Stimulated activated CD8-positive, alpha-beta memory T cell treated with anti-CD3 and anti-CD28 coated beads, Interleukin-15, amount 100 ng/mL, for 24 hours (primary cell): ENCODE measurements at regions not wholly inside any gene's neighbourhood (a gene's known extent, or its start where the extent isn't known, plus 50 kb on each side); places are given as distances from the start of the nearest gene placed in this dataset.

Source experiments
- DNase-seq: peaks from one replicate; pipeline ENCODE4 v3.0.0-alpha.2; 2020; ENCODE audit warnings: low read depth

DNA sequence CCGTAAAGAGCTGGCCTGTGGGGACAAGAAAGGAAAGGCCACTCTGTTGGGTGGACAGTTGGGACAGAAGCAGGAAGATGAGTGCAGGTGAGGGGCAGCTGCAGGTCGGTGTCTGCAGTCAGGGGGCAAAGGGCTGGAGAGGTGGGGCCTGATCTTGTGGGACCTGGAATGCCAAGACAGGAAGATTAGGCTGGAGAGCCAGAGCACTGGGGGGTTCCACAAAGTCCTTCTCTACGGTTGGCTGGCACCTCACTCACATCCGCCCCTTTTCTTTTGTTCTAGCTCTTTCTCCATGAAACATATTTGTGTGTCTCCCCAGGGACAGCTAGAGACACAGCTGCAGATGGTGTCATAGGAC is 404.1 kb downstream of the PTPRU start:
- DNase-seq, result no peak

GRCh38 chr1:29639741-29640427 is 403.6 kb downstream of the PTPRU start:
- DNase-seq, result no peak

- no peak for DNase-seq
Observed at GRCh38 chr1:29639156-29639736, 402.9 kb downstream of the PTPRU start.

- DNase-seq, result no peak
Observed at GRCh38 chr1:29638281-29638680, 402.0 kb downstream of the PTPRU start.

GRCh38 chr1:29636936-29637335 is 400.6 kb downstream of the PTPRU start:
- DNase-seq, result no peak

GRCh38 chr1:29635501-29636263 is 399.4 kb downstream of the PTPRU start:
- no peak for DNase-seq

DNA sequence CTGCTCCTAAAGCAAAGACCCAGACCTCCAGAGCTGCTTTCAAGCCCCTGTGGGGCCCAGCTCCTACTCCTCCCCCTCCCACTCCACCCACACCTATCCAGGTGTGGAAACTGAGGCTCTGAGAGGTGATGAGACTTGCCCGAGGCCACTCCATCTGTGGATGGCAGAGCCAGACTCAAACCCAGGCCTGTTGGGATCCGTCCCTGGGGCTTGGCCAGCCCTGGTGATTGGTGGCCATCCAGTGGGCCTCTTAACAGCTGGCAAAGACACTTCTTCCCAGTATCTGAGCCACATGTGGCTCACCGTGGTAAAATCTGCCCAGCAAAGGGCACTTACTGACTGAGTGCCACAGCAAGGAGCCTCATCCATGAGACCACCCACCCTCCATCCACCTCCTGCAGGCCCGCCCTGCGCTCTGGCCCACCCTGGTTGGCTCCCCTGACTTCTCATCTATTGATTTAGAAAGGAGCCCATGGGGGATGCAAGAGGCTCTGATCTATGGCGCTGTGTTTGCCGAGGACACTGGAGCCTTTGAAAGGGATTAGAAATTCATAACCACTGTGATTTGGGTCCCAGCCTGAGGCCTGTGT is 398.5 kb downstream of the PTPRU start:
- no peak for DNase-seq

GRCh38 chr1:29634324-29634723 is 398.0 kb downstream of the PTPRU start:
- DNase-seq, result no peak

- DNase-seq, result no peak
Observed at GRCh38 chr1:29633771-29634170, 397.4 kb downstream of the PTPRU start.

GRCh38 chr1:29632806-29633615 is 396.7 kb downstream of the PTPRU start:
- no peak for DNase-seq

DNA sequence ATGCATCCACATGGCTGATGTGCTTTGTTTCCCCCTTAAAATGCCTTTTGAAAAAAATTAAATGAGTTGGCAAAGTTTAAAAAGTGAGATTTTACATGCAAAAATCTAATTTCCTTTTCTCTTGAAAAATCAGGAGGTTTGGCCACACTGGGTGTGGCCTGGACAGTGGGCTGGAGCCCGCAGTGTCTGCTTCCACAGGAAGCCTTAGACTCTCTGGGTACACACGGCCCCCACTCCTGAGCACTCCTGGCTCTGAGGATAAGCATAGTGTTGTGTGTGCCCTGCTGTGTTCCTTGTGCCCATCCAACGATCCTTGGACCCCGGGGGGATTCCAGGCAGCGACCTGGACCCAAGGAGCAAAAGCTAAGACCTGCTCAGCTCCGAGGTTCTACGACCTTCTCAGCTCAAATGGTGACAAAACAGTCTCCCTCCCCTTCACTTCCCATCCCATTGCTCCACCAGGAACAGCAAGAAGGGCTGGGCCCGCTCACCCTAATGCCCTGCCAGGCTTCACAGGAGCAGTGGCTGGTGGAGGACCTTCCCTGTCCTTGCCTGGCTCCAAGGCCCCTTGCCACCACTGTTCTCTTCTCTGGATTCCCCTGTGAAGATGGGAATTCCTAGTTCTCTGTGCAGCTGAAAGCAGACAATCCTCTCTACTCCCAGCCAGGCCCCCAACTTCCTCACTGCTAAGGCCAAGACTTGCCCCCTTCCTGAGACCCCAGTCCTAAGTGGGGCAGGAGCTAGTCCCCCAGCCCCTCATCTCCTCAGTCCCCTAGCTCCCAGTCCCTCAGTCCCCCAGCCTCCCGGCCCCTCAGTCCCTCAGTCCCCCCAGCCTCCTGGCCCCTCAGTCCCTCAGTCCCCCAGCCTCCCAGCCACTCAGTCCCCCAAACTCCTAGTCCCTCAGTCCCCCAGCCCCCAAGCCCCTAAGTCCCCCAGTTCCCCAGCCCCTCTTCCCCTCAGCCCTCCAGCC is 395.8 kb downstream of the PTPRU start:
- no peak for DNase-seq

DNA sequence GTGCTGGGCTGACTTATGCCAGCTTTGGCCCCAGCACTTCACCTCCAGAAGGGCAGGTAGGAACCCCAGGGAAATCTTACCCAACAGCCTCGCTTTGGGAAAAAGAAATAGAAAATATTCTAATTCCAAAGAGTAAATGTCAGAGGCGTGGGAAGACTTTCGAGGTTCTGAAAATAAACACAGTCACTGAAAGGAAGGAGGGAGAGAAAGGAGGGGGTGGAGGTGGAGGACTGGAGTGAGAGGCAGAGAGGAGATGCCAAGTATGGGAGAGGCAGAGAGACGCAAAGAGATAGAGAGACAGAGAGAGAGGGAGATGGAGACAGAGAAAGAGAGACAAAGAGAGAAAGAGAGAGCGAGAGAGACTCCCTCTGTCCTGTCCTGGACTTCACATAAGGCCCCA is 395.0 kb downstream of the PTPRU start:
- no peak for DNase-seq

- DNase-seq, result no peak
Observed at GRCh38 chr1:29630756-29631155, 394.4 kb downstream of the PTPRU start.

DNA sequence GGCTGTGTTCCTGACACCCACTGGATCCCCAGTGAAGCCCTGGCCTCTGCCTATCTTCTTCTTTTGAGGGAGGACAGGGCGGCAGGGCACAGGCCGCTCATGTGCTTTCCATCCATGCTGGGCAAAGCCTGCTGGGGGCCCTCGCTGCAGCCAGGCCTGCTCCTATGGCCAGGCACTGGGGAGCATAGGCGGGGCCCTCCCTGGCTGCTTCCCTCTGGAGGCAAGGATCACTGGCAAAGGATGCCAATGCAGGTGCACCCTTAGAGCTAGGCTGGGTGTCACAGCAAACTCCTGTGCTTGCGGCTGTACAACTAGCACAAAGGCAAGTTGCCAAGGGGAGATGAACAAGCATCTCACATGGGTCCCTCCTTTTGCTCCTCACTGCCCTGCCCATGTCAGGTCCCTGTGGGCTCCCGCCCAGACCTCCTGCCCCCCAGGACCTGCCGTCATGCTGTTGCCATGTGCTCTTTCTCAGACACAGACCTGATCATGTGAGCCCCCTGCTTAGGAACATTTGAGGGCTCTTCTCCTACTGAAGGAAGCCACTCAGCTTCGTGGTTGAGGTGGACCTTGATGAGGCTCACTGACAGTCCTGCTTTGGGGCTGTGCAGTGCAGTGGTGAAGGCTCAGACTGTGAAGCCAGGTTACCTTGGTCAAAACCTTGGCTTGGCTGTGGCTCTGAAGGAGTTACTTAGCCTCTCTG is 393.6 kb downstream of the PTPRU start:
- no peak for DNase-seq

- DNase-seq, result no peak
Observed at GRCh38 chr1:29629401-29629800, 393.1 kb downstream of the PTPRU start.

GRCh38 chr1:29628190-29628589 is 391.9 kb downstream of the PTPRU start:
- DNase-seq, result no peak

- no peak for DNase-seq
Observed at GRCh38 chr1:29626726-29627125, 390.4 kb downstream of the PTPRU start.

- no peak for DNase-seq
Observed at GRCh38 chr1:29626066-29626465, 389.7 kb downstream of the PTPRU start.

GRCh38 chr1:29625084-29625420 is 388.7 kb downstream of the PTPRU start:
- no peak for DNase-seq

DNA sequence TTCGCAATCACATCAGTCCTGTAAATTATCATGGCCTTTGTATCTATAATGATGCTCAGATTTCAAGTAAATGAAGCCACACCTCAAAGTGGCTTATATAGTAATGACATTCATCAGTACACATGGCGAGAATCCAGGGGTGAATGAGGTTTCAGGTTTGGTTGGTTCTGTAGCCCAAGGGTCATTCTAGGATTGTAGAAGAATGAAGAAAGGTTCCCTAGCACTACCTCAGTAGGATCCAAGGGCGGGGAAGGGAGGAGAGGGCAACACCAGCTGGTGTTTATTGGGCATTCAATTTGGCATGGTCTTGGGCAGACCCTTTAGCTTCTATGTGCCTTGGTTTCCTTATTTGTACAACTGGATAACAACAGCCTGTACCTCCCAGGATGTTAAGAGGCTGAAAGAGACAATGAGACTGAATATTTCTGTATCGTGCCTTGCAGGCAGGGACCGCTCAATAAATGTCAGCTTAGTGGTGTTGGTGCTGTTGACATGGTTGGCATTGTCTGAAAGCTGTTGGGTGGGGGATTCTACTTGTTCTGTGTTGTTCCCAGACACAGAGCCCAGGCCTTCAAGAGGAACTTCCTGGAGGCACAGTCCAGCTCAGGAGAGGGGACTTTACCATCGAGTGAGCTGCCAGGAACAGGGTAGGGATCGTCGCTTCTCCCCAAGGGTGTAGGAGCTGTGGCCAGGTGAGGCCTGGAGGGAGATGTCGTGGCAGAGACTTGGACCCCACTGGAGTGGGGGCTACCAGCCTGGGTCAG is 388.2 kb downstream of the PTPRU start:
- no peak for DNase-seq
